OCI-LY3 (cell line): ENCODE measurements at regions not wholly inside any gene's neighbourhood (a gene's known extent, or its start where the extent isn't known, plus 50 kb on each side); places are given as distances from the start of the nearest gene placed in this dataset.

Experiments used
- H2AFZ ChIP-seq: fragments of 200-600, 300-600 bp; shearing (Covaris generic); 2 replicates; pipeline ENCODE4 v1.6.0; 2014; ENCODE audit warnings: antibody characterized with exemption, low read depth, low read length
- H3K27ac ChIP-seq: fragments of 200-600, 300-600 bp; sonication (generic); 2 replicates; pipeline ENCODE4 v1.5.1; 2014; ENCODE audit warnings: mild to moderate bottlenecking, low read length, moderate library complexity, mixed read lengths
- H3K27me3 ChIP-seq: fragments of 200-600, 300-600 bp; sonication (generic); 2 replicates; pipeline ENCODE4 v1.6.1; 2014; ENCODE audit warnings: low read depth, low read length, mixed read lengths
- H3K36me3 ChIP-seq: fragments of 200-600, 300-600 bp; sonication (generic); replicated peaks from 2 replicates; pipeline ENCODE3; 2014; ENCODE audit warnings: low read depth, low read length, mixed read lengths
- H3K4me1 ChIP-seq: fragments of 300-600, 200-600 bp; sonication (generic); 2 replicates; pipeline ENCODE4 v1.6.1; 2014; ENCODE audit warnings: low read length, mixed read lengths
- H3K4me2 ChIP-seq: fragments of 200-600, 300-600 bp; sonication (generic); 2 replicates; pipeline ENCODE4 v1.6.1; 2014; ENCODE audit warnings: low read length, mixed read lengths
- H3K4me3 ChIP-seq: fragments of 300-600, 200-600 bp; sonication (generic); 2 replicates; pipeline ENCODE4 v1.5.1; 2014; ENCODE audit warnings: antibody characterized with exemption, mild to moderate bottlenecking, low read length, moderate library complexity
- H3K79me2 ChIP-seq: fragments of 300-600, 200-600 bp; shearing (Covaris generic); 2 replicates; pipeline ENCODE4 v1.6.1; 2014; ENCODE audit warnings: mild to moderate bottlenecking, low read length, mixed read lengths
- H3K9ac ChIP-seq: fragments of 300-600, 200-600 bp; shearing (Covaris generic); 2 replicates; pipeline ENCODE4 v1.6.0; 2014; ENCODE audit warnings: mild to moderate bottlenecking, low read length, moderate library complexity
- H3K9me3 ChIP-seq: fragments of 200-600, 300-600 bp; shearing (Covaris generic); 2 replicates; pipeline ENCODE4 v1.6.1; 2014; ENCODE audit warnings: low read length, mixed read lengths; ENCODE audit not compliant: insufficient read depth
- H4K20me1 ChIP-seq: fragments of 200-600, 300-600 bp; sonication (generic); 2 replicates; pipeline ENCODE4 v1.6.1; 2016; ENCODE audit warnings: low read length, mixed read lengths; ENCODE audit not compliant: insufficient read depth
- CTCF ChIP-seq: fragments of 200-600, 300-600 bp; sonication (generic); IDR thresholded peaks from 2 replicates; pipeline ENCODE4 v1.5.1; 2014; ENCODE audit warnings: antibody characterized with exemption, low read length, low read depth
- EZH2phosphoT487 ChIP-seq: fragments of 200-600 bp; shearing (Covaris generic); IDR thresholded peaks from 2 replicates; pipeline ENCODE4 v1.6.1; 2018; ENCODE audit warnings: antibody characterized with exemption, mixed run types, low read depth

- Histone ChIP-seq H3K4me2 (no peak overlapping the region), H3K27me3 (no peaks in the 10 kb centered on the region), H3K4me3 (no peak overlapping the region), H3K4me1 (no peaks in the 10 kb centered on the region), H4K20me1 (no peaks in the 10 kb centered on the region), H3K27ac (no peak overlapping the region), H3K79me2 (no peaks in the 10 kb centered on the region), H3K36me3 (no peaks in the 10 kb centered on the region), H3K9me3 (no peaks in the 10 kb centered on the region), H3K9ac (no peak overlapping the region), H2AFZ (no peak overlapping the region)
- TF ChIP-seq EZH2phosphoT487 (no peak), CTCF (no peak)
Observed at GRCh38 chr1:87398641-87399040, 70.0 kb downstream of the LMO4 start.

DNA sequence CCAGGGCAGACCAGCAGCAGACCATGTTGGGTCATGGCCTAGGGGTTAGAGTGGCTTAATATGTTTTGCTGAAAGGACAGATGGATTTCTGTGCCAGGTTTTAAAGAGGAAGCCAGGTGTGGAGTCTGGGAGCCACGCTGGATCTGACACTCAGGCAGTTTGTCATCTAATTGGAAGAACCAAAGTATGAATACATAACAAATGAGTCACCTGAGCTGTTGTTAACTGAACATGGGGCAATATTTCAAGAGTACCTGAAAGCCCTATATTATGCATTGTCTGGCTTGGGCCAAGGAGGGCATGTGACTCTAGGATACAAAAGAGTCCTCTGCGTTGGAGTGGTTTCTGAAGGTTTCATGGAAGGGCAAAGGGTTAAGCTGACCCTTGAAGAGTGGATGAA lies 70.6 kb downstream of the LMO4 start:
- Histone ChIP-seq H3K4me2 (no peak overlapping the region), H3K4me3 (no peak overlapping the region), H3K9ac (no peak overlapping the region), H2AFZ (no peak overlapping the region), H3K36me3 (no peaks in the 10 kb centered on the region), H3K9me3 (no peaks in the 10 kb centered on the region), H4K20me1 (no peaks in the 10 kb centered on the region), H3K27me3 (no peaks in the 10 kb centered on the region), H3K4me1 (no peaks in the 10 kb centered on the region), H3K27ac (no peak overlapping the region), H3K79me2 (no peaks in the 10 kb centered on the region)
- TF ChIP-seq CTCF (no peak), EZH2phosphoT487 (no peak)

- no peak overlapping the region for H3K4me2 ChIP-seq
Observed at GRCh38 chr1:87399701-87400100, 71.0 kb downstream of the LMO4 start.

DNA sequence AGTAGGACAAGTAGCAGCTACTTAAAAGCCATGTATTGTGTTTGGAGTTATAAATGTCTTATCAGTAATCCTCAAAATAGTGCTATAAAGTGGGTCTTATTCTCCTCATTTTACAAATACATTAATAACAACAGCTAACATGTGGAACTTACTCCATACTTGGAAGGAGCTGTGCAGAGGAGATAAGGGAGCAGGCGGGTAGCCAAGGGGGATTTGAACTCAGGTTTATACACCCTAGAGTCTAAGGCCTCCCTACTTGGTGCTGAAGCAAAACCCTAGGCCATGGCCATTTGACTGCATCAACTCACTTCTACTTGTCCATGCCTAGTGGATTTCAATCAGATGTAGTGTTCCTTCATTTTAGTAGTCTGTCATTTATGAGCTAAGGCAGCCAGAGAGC lies 72.1 kb downstream of the LMO4 start:
- Histone ChIP-seq H3K4me3 (no peak overlapping the region), H3K79me2 (no peaks in the 10 kb centered on the region), H3K4me1 (no peaks in the 10 kb centered on the region), H3K4me2 (no peak overlapping the region), H3K9ac (no peak overlapping the region), H4K20me1 (no peaks in the 10 kb centered on the region), H3K9me3 (no peaks in the 10 kb centered on the region), H3K36me3 (no peaks in the 10 kb centered on the region), H3K27me3 (no peaks in the 10 kb centered on the region), H3K27ac (no peak overlapping the region), H2AFZ (no peak overlapping the region)
- TF ChIP-seq CTCF = no peak
- TF ChIP-seq EZH2phosphoT487 = no peak

More at GRCh38 chr1:87399701-87400100, 71.0 kb downstream of the LMO4 start:
- no peak overlapping the region for H3K27ac ChIP-seq
- TF ChIP-seq EZH2phosphoT487 (no peak), CTCF (no peak)
- H3K4me1 ChIP-seq = no peaks in the 10 kb centered on the region
- no peaks in the 10 kb centered on the region for H3K79me2 ChIP-seq
- H3K9me3 ChIP-seq = no peaks in the 10 kb centered on the region
- H3K4me3 ChIP-seq = no peak overlapping the region
- no peak overlapping the region for H2AFZ ChIP-seq
- no peaks in the 10 kb centered on the region for H3K27me3 ChIP-seq
- H4K20me1 ChIP-seq = no peaks in the 10 kb centered on the region
- no peak overlapping the region for H3K9ac ChIP-seq
- H3K36me3 ChIP-seq = no peaks in the 10 kb centered on the region
